Erythroblast (primary cell): ENCODE measurements at regions not wholly inside any gene's neighbourhood (a gene's known extent, or its start where the extent isn't known, plus 50 kb on each side); places are given as distances from the start of the nearest gene placed in this dataset.

ENCODE experiments used
- GATA1 ChIP-seq: IDR thresholded peaks from 2 replicates; pipeline ENCODE4 v1.6.1; 2011; ENCODE audit warnings: low read depth, mild to moderate bottlenecking, control low read depth, low read length, moderate library complexity
- POLR2A ChIP-seq: IDR thresholded peaks from 2 replicates; pipeline ENCODE4 v1.6.1; 2011; ENCODE audit warnings: mild to moderate bottlenecking, low read length

DNA sequence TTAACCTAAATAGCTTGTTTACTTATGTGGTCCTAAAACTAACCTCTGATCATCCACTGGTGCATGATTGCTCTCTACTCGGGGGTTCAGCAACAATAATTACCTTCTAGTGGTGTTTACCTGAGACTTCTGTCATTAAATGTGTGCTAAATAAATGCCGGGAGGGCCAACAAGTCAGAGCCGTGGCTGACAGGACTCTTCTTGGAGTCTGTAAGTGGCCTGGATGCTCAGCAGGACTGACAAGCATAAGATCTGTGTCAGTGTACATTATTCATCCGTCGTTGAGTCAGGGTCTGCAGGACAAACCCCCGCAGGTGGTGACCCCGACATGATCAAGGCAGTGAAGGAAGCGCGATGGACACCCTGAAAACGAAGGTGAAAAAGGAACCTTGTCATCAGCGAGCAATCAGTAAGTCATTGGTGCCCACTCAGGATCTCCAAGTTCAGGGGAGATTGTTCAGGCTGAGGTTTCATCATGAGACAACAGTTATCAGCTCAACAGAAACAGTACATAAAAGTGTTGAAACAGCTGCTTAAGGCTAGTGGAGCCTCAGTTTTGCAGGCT lies 1466.9 kb downstream of the UQCRFS1 start:
- TF ChIP-seq POLR2A (no peak), GATA1 (no peak)
